ENCODE measurements at regions not wholly inside any gene's neighbourhood (a gene's known extent, or its start where the extent isn't known, plus 50 kb on each side); places are given as distances from the start of the nearest gene placed in this dataset.

GRCh38 chr10:4453950-4454349 lies 372.1 kb upstream of the AKR1E2 start:
- no peak for TF ChIP-seq POLR2A (IDR thresholded peaks at IDR 0.05; ENCODE audit: extremely low read depth, insufficient read length)
- TF ChIP-seq CTCF (IDR thresholded peaks at IDR 0.05; ENCODE audit: low read depth, low read length): no peak

Data from NB4 (cell line).